Astrocyte of the hippocampus (primary cell): ENCODE measurements at regions not wholly inside any gene's neighbourhood (a gene's known extent, or its start where the extent isn't known, plus 50 kb on each side); places are given as distances from the start of the nearest gene placed in this dataset.

ENCODE experiments used
- DNase-seq: peaks from one replicate; pipeline ENCODE4 v3.0.0; 2011; ENCODE audit warnings: low read depth, low spot score

DNA sequence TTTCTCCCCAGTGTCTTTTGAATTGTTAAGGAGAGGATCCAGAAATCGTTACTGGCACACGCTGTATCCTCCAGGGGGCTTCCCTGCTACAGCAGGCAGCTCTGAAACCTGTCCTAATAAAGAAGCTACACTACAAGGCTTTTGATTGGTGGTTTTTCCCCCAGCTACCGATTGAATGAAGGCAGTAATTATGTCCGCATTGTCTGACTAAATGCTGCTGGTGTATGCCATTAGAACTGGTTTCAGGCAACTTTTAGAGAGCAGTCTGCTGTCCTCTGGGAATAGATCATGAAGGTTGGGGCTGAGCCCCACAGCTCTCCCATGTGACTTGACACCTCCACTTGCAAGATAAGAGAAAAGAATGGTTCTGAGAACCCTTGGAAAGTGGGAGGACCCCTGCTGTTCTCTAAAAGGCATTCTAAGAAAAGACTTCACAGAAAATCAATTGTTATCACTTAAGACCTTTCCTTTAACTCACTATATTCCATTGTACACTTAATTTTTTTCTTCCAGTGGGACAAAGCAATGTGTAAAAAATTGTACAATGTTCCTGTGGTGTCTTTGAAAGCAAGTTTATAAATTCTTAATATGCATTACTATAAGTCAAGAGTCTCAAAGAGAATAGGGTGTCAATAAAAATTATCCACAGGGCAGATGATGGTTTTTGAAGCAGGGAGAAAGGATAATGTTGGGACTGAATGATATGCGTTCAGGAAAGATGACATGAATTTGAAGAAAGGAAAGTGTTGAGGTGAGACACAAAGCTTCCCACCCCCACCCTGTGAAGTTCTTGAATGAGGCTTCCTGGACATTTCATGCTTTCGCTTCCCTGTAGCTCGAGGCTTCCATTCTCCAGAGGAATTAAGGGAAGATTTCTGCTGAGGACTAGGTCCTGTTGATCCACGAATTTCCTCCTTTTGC, 53.0 kb upstream of the DAZL start:
- DNase-seq = peak; percentile 23

GRCh38 chr3:16658925-16659793, 53.9 kb upstream of the DAZL start:
- no peak for DNase-seq

GRCh38 chr3:16663854-16664712, 58.9 kb upstream of the DAZL start:
- DNase-seq = no peak

GRCh38 chr3:16665282-16665741, 60.1 kb upstream of the DAZL start:
- DNase-seq = no peak

- no peak for DNase-seq
These were observed 61.0 kb upstream of the DAZL start for GRCh38 chr3:16666206-16666605.

GRCh38 chr3:16667633-16668032, 62.4 kb upstream of the DAZL start:
- DNase-seq = no peak

DNA sequence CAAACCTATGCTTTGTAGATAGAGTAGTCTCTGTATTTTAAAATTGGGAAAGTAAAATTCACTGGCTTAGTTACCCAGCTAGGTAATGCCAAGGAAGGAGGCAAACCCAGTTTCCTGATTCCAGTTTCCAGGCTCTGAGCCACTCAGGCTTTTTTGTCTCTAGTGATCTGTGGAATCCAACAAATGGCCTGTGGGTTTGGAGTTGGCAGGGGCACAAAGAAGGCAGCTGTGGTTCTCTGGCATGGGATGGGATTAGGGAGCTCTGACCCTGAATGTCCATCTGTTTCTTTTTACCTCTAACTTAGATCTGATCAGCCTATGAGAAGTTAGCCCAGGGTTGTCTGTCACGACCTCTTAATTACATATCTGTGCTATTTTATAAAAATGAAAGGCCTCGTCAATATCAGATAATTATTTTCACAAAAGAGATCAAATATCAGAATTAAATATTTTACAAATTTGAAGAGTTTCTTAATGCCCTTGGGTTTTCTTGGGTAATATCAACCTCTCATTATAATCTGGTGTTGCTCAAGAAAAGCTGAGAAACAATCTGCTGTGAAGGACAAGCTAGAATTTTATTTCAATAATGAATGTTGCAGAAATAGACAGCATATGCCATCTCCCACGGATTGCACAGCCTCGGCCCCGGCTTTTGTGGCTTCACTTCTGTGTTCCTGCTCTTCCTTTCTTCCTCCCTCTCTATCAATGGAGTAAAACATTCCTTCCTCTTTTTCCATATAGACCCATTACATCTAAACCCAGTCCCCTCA, 63.7 kb upstream of the DAZL start:
- DNase-seq = peak; percentile 54

DNA sequence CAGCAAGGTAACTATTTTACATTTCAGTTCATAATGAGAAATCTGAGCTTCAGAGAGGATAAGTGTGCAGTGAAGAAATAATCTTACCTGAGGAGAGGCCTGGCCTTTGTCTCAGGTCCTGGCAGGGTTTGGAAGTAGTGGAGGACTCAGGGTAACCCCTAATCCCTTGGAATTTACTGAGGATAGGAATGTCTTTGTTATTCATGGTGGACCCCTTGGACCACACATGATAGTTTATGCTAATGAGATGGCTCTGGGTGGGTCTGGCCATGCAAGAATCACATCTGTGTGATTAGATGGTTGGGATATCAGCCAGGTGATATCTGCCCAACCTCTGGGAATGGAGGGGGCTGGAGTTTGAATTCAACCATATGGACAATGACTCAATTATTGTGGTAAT, 65.0 kb upstream of the DAZL start:
- DNase-seq = no peak

- DNase-seq = no peak
These were observed 66.5 kb upstream of the DAZL start for GRCh38 chr3:16671690-16672089.

DNA sequence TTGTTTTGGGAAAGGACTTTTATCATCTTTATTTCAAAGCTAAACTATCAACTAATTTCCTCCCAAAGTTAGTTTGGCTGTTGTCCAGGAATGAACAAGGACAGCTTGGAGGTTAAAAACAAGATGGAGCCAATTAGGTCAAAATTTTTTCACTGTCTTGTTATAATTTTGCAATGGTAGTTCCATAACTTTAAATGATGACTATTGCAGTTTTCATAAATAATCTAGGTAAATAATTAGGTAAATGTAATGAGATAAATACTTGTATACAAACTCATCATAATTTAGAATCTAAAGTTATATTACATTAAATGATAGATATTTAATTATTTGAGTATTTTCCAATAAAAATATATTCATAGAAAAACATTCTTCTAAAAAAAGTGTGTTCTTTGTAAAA, 68.3 kb upstream of the DAZL start:
- no peak for DNase-seq

DNA sequence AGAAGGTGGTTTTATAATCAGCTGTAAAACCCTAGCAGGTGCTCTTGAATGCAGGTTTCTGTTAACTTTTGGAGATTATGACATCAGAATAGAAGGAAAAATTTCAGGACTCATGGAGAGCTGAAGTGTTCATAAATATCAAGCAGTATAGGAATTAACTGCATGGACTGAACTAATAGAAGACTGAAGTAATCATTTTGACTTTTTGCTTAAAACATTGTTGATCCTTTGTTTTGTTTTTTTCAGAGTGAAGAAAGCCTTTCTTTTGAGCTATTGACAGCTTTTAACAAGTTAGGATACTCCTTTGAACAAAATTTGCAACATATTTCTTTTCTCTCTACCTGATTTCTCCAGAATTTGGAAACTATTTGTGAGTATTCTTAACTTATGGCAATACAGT, 70.6 kb upstream of the DAZL start:
- no peak for DNase-seq

DNA sequence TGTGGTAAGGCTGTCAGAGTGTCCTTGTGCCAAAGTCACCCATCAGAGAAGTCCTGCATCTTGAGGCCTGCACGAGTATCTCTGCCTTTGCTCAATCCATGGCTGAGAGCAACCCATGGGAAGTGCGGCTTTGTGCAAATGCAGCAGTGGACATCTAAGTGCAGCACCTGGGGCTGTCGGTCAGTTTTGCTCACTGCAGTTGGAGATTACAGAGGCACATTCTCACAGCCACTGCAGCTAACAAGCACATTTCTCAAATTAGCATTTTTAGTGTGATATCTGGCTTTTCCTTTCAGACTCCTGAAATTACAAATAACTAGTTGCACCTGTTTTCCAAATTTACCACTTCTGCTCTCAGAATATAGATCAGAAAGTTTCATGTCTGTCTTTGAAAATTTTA, 81.5 kb upstream of the DAZL start:
- DNase-seq = no peak

GRCh38 chr3:16687221-16687620, 82.0 kb upstream of the DAZL start:
- no peak for DNase-seq

- peak; percentile 23 for DNase-seq
These were observed 87.5 kb upstream of the DAZL start for GRCh38 chr3:16692486-16693344.

- DNase-seq = no peak
These were observed 88.6 kb upstream of the DAZL start for GRCh38 chr3:16693820-16694219.

- no peak for DNase-seq
These were observed 90.5 kb upstream of the DAZL start for GRCh38 chr3:16695710-16696109.

GRCh38 chr3:16697443-16698147, 92.4 kb upstream of the DAZL start:
- DNase-seq = no peak

- DNase-seq = no peak
These were observed 95.4 kb upstream of the DAZL start for GRCh38 chr3:16700651-16701050.

DNA sequence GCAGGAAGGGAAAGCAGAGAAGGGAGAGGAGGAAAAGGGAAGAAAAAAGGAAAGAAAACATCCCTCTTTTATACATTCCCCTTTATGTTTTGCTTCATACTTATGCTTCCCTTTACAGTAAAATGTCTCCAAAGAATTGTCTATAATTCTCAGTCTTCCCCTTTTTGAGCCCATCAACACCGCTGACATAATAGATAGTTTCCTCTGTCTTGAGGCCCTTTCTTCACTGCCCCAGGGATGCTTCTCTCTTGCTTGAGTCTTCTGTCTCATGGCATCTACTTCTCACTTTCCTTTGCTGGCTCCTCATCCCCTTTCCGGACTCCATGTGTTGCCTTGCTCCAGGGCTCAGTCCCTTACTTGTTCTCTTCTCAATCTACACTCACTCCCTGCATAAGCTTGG, 99.7 kb upstream of the DAZL start:
- no peak for DNase-seq
